ENCODE measurements at regions not wholly inside any gene's neighbourhood (a gene's known extent, or its start where the extent isn't known, plus 50 kb on each side); places are given as distances from the start of the nearest gene placed in this dataset.

DNA sequence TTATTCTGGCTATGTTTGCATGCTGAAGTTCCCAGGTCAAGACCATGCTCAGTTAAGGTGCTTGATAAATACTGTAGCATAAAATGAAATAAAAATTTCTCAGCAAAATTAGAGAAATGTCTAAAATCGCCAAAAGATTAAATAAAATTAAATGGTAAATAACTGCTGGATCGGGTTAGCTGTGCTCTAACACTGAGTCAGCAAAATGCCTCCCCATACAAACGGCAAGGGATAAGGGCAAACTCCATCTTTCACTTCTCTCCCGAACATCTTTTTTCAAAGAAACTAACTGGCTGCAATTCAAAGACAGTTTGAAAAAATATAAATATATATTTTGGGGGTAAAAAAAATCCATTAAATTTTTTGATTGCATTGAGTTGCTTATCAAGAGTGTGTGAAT, 162.2 kb upstream of the ZFHX3 start:
- ChIA-PET CTCF (ENCODE audit: low intra/inter-chr PET ratio, low total read pairs) (no interaction called here), POLR2A (no interaction called here)
- no TSS peak for BruUV-seq (replicated peaks)
- no peaks in the 10 kb centered on the region for H3K9me3 ChIP-seq (ENCODE audit: low read length)
- H3K36me3 ChIP-seq (replicated peaks in 1 of 2; ENCODE audit: control insufficient read depth in 1 of 2, insufficient read depth in 2 of 2, low read length in 2 of 2) = no peaks in the 10 kb centered on the region
- FAIRE-seq (no peak), ATAC-seq (no peak), DNase-seq (ENCODE audit: low spot score) (no peak)
- TF ChIP-seq MAFK (conservative IDR thresholded peaks at IDR 0.05 in 1 of 2, IDR thresholded peaks at IDR 0.05 in 1 of 2; ENCODE audit: low read length in 2 of 2) = peak; percentile 91 to 97
- peak; percentile 93 for TF ChIP-seq MAFF (IDR thresholded peaks at IDR 0.05; ENCODE audit: low read depth, low read length)
- TF ChIP-seq ZNF800 (CRISPR knock-in tag; IDR thresholded peaks at IDR 0.05) = no peak
- TF ChIP-seq MIXL1 (CRISPR knock-in tag; IDR thresholded peaks at IDR 0.05) = no peak
- TF ChIP-seq, protein P1, sequence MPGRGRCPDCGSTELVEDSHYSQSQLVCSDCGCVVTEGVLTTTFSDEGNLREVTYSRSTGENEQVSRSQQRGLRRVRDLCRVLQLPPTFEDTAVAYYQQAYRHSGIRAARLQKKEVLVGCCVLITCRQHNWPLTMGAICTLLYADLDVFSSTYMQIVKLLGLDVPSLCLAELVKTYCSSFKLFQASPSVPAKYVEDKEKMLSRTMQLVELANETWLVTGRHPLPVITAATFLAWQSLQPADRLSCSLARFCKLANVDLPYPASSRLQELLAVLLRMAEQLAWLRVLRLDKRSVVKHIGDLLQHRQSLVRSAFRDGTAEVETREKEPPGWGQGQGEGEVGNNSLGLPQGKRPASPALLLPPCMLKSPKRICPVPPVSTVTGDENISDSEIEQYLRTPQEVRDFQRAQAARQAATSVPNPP (CRISPR knock-in tag; IDR thresholded peaks at IDR 0.05) = no peak
- 2% methylated on average over 4 of the region's 4 CpGs for WGBS (ENCODE audit: low lambda C conversion rate)
- intact Hi-C loops (cut with micrococcal nuclease; ENCODE audit: unreplicated experiment) = no loop called here
- no peak overlapping the region for H3K4me3 ChIP-seq (replicated peaks in 1 of 3; ENCODE audit: insufficient read depth in 1 of 3, low read depth in 2 of 3, low read length in 3 of 3)
- in situ Hi-C loops (cut with HindIII; ENCODE audit: extremely low pct_ligation_motif_present, low pct_unique_long_range_greater_than_20kb) = no loop called here
- peaks cover under 1% of the 10 kb centered on the region for H3K4me1 ChIP-seq (ENCODE audit: insufficient read depth, low read length)
- H3K27ac ChIP-seq (ENCODE audit: extremely low read length, insufficient read depth, low read length) = no peak overlapping the region
- H3K9ac ChIP-seq (ENCODE audit: insufficient read depth, low read depth, low read length) = no peak overlapping the region
- H3K27me3 ChIP-seq (ENCODE audit: control insufficient read depth in 1 of 2, insufficient read depth in 2 of 2, low read length in 2 of 2) = peaks cover 0 to 5% of the 10 kb centered on the region in 2 experiments; a peak in 3 of 5 replicates
- no peak overlapping the region for H2AFZ ChIP-seq (ENCODE audit: low read length)
- no peak overlapping the region for H3K4me2 ChIP-seq (ENCODE audit: low read depth, low read length)
- H3K79me2 ChIP-seq (ENCODE audit: insufficient read depth, low read length) = no peaks in the 10 kb centered on the region
- H4K20me1 ChIP-seq (ENCODE audit: insufficient read depth, low read length) = no peaks in the 10 kb centered on the region

GRCh38 chr16:73209190-73209589, 161.3 kb upstream of the ZFHX3 start:
- no TSS peak for BruUV-seq (replicated peaks)
- Histone ChIP-seq H3K79me2 (ENCODE audit: insufficient read depth, low read length) (no peaks in the 10 kb centered on the region), H3K36me3 (replicated peaks in 1 of 2; ENCODE audit: control insufficient read depth in 1 of 2, insufficient read depth in 2 of 2, low read length in 2 of 2) (no peaks in the 10 kb centered on the region), H3K4me1 (ENCODE audit: insufficient read depth, low read length) (peaks cover 8% of the 10 kb centered on the region), H2AFZ (ENCODE audit: low read length) (no peak overlapping the region), H3K4me3 (replicated peaks in 1 of 3; ENCODE audit: insufficient read depth in 1 of 3, low read depth in 2 of 3, low read length in 3 of 3) (no peak overlapping the region), H3K9ac (ENCODE audit: insufficient read depth, low read depth, low read length) (no peak overlapping the region), H4K20me1 (ENCODE audit: insufficient read depth, low read length) (no peaks in the 10 kb centered on the region), H3K27ac (ENCODE audit: extremely low read length, insufficient read depth, low read length) (no peak overlapping the region), H3K9me3 (ENCODE audit: low read length) (no peaks in the 10 kb centered on the region), H3K27me3 (ENCODE audit: control insufficient read depth in 1 of 2, insufficient read depth in 2 of 2, low read length in 2 of 2) (peaks cover 0 to 3% of the 10 kb centered on the region in 2 experiments; a peak in 3 of 5 replicates), H3K4me2 (ENCODE audit: low read depth, low read length) (no peak overlapping the region)
- POLR2A ChIA-PET = no interaction called here
- TF ChIP-seq ZNF879 (CRISPR knock-in tag; IDR thresholded peaks at IDR 0.05) (no peak), SUZ12 (IDR thresholded peaks at IDR 0.05; ENCODE audit: low read depth, low read length) (no peak), ZNF292 (CRISPR knock-in tag; IDR thresholded peaks at IDR 0.05; ENCODE audit: borderline replicate concordance, low read depth) (no peak), ZNF564 (CRISPR knock-in tag; IDR thresholded peaks at IDR 0.05) (0 out of 2 replicates have a peak, but pooled peaks have one; percentile 61)
- WGBS (ENCODE audit: low lambda C conversion rate) = 69% methylated on average over 2 of the region's 2 CpGs
- FAIRE-seq (no peak), ATAC-seq (no peak), DNase-seq (ENCODE audit: low spot score) (no peak)
- in situ Hi-C loops (cut with HindIII; ENCODE audit: extremely low pct_ligation_motif_present, low pct_unique_long_range_greater_than_20kb) = no loop called here
- intact Hi-C loops (cut with micrococcal nuclease; ENCODE audit: unreplicated experiment) = no loop called here
- CTCF ChIA-PET (ENCODE audit: low intra/inter-chr PET ratio, low total read pairs) = no interaction called here

Measured in HepG2 (cell line).